ENCODE measurements at regions not wholly inside any gene's neighbourhood (a gene's known extent, or its start where the extent isn't known, plus 50 kb on each side); places are given as distances from the start of the nearest gene placed in this dataset.

DNA sequence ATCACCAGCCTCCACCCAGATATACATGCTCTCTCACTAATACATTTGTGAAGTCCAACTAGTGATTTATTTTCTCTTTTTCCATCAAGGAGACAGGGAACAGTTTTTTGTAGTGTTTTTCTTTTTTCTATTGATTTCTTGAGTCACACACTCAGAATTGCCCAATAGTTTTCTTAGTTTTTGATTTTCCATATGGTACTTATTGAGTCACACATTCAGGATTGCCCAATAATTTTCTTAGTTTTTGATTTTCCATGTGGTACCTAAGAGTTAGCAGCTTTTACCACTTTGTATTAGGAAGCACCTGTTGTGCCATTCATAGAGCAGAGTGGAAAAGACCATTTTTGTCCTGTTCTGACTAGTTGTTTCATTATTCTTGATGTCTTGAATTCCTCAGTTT lies 1268.8 kb downstream of the EPHA7 start:
- TF ChIP-seq, protein P1, sequence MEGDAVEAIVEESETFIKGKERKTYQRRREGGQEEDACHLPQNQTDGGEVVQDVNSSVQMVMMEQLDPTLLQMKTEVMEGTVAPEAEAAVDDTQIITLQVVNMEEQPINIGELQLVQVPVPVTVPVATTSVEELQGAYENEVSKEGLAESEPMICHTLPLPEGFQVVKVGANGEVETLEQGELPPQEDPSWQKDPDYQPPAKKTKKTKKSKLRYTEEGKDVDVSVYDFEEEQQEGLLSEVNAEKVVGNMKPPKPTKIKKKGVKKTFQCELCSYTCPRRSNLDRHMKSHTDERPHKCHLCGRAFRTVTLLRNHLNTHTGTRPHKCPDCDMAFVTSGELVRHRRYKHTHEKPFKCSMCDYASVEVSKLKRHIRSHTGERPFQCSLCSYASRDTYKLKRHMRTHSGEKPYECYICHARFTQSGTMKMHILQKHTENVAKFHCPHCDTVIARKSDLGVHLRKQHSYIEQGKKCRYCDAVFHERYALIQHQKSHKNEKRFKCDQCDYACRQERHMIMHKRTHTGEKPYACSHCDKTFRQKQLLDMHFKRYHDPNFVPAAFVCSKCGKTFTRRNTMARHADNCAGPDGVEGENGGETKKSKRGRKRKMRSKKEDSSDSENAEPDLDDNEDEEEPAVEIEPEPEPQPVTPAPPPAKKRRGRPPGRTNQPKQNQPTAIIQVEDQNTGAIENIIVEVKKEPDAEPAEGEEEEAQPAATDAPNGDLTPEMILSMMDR (IDR thresholded peaks at IDR 0.05; ENCODE audit: low read depth, low read length), result no peak
- TF ChIP-seq POLR2A (IDR thresholded peaks at IDR 0.05; ENCODE audit: extremely low read depth, insufficient read length), result no peak
